GM19351 (cell line): ENCODE measurements at regions not wholly inside any gene's neighbourhood (a gene's known extent, or its start where the extent isn't known, plus 50 kb on each side); places are given as distances from the start of the nearest gene placed in this dataset.
"Not testable (repeated sequence)": the region's sequence is repeated elsewhere in the genome, so short reads cannot be mapped to it uniquely, and the experiment has no call there.

ENCODE experiments used
- ATAC-seq: cut with Tn5 transposase; IDR thresholded peaks from one replicate; pipeline ENCODE4 v1.9.1; 2021; ENCODE audit warnings: mild to moderate bottlenecking, moderate library complexity; ENCODE audit not compliant: unreplicated experiment

DNA sequence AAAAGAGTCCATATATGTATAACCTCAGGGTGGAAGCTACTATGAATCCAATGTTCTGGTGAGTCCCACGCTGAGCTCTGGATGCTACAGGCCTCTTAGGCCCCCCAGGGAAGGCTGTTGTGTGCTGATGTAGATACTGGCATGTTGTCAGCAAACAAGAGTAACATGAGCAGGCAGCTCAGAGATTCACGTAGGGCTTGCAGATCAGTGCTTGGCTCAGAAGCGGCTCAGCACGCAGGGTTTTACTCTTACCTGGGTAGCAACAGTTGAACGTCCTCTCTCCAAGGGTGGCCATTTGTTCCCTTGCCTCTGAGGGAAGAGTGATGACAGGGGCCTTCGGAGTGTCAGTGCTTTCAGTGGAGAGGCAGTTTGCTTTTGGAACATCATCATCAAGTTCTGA lies 93.4 kb downstream of the ZFP64 start:
- ATAC-seq = no peak

DNA sequence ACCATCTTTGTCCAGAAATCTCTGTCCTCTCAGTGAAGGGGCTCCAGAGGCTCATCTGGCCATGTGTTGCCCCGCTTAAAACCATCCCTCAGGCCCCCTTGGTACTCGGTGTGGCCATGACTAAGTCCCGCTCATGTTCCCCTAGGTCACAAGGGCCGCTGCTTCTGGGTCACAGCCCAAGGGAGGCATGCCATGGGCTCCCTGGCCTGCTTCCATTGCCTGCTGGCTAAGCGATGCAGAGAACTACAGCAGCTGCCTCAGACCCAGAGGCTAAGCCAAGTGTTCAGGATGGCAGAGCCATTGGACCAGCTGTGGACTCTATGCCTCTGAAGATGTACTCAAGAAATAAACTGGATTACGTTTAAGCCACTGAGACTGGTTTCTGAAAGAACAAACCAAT lies 95.5 kb downstream of the ZFP64 start:
- ATAC-seq = no peak

DNA sequence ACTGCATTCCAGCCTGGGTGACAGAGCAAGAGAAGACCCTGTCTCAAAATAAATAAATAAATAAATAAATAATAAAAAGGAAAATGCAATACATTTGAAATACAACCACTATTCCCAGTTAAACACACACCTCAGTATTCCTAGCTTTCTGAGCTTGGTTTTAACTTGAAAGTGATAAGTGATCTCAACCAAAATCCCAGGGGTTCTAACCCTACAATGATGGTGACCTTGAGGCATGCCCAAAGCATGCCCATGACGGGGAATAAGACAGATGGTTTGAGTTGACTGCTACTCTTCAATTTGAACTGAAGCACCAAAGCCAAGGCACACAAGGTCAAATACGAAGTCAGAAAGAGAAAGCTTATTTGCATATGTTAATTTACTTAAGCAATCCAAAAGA lies 96.9 kb downstream of the ZFP64 start:
- ATAC-seq = no peak

DNA sequence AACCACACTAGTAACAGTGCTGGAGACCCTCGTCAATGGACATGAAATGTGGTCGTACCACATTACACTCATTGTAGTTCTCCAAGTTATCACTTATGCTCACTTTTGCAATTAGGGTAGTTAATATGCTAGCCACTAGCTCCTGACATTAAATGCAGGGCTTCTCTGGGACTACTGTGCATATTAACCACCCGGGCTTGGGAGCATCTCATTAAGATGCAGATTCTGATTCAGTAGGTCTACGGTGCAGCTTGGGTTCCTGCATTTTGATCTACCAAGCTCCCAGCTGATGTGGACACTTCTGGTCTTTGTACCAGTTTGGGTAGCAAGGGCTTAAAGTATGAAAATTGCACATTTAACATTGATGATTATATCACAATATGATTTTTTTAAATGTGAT lies 98.0 kb downstream of the ZFP64 start:
- no peak for ATAC-seq

DNA sequence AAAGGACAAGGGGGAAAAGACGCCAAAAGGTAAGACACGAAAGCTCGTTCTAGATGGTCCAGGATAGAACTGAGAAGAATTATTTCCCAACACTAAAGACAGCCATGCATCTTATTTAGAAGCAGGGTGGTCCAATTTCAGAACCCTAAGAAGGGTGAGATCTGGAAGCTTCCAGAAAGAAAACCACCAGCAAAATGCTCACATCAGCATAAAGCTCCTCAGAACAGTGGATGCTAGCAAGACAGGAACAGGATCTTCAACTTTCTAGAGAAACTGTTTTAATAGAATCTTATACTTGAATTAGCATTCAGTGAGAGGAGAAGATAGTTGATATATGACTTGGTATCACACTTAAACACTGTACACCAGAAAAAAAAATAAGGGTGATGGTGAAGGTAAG lies 101.5 kb downstream of the ZFP64 start:
- ATAC-seq = no peak

DNA sequence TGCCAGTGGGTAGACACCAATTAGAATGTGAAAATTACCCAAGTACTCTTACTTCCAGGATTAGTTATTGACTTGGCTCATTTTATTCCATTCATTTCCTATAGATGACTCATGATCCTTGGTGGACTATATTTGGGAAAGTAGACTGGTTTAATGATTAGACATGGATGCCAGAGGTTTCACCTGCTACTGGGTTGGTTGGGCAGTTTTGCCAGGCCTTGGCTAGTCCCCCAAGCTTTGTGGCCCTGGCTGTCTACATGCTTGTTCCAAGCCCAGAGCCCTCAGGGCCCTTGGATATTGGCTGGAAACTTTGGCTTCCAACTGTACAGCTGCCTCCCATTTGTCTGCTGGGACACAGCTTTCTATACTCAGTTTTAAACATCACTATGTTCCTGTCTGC lies 104.1 kb downstream of the ZFP64 start:
- ATAC-seq = no peak

DNA sequence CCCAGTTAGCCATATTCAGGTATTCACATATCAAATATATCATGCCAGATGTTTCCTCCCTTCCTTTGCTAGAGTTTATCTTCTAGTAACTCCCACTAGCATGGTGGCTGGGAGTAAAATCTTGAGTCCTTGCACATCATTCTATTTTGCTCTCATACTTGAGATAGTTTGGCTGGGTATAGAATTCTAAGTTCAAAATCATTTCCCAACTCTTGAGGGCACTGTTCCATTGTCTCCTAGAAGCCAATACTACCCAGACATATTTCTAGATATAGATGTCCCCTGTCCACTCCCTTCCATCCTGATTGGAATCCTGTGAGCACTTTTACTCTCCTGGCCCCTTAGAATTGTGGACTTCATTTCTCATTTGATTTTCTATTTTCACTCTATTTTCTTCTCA lies 104.7 kb downstream of the ZFP64 start:
- ATAC-seq = no peak

DNA sequence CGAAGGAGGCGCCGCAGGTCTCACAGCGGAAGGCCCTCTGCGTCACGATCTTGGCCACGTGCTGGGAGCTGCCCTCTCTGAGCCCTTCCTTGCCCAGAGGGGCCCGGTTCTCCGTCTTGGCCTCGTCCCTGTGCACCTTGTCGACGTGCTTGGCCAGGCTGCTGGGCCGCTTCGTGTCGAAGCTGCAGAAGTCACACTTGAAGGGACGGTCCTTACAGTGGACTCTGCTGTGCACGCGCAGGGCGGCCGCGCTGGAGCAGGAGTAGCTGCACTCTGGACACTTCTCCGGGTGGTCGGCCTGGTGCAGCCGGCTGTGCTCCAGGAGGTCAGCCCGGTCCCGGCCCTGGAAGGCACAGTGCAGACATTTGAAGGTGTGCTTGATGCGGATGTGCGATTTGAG lies 106.9 kb downstream of the ZFP64 start:
- no peak for ATAC-seq

DNA sequence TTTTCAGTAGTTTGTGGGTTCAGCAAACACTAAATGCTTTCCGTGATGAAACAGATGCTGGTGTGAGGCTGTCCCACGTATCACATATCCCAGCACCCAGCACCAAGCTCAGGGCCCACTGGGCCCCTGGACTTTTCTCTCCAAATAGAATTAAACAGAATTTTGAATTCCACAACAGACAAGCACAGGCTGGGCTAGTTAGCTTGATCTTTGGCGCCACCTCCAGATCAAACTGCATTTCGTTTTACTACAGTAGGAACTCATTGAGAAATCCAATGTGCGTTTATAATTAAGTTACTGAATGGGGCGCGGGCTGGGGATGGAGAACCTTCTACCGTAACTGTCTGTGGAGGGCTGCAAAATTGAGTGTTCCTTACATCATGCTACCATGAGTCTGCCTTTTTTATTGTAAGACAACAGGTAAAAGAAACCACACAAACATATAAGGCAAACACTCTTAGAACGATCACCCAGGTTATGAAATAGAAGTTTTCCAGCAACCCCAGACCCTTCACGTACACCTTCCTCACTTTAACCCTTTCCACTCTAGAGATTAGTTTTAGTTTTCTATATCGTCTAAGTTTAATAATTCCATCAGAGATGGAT lies 107.8 kb downstream of the ZFP64 start:
- ATAC-seq = no peak

DNA sequence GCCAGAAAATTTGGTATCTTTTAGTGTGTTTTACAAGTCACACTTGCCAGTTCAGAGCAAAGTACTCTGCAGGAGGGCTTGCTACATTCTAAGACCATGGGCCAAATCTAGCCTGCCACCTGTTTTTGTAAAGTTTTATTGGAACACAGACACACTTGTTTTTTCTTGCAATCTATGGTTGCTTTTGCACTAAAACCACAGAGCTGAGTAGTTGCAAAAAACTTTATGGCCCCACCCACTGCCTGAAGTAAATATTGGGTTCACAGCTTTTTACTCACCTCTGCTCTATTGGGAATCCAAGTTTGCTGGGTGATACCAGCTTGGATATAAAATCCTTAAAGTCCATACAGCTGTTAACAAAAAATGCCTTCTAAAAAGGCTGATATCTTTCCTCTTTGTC lies 109.0 kb downstream of the ZFP64 start:
- no peak for ATAC-seq

DNA sequence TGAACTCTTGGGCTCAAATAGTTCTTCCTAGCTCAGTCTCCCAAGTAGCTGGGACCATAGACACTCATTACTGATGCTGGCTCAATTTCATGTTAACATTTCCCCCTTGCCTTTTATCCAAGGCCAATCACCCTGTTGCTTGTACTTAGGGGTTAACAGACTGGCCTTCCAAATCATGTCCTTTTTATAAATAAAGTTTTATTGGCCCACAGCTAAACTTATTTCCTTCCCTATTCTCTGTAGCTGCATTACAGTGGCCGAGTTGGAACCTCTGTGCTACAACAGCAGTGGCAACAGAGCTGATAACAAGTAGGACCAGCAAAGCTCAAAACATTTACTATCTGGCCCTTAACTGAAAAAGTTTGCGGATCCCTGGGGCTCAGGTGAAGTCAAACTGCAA lies 109.8 kb downstream of the ZFP64 start:
- ATAC-seq = no peak

DNA sequence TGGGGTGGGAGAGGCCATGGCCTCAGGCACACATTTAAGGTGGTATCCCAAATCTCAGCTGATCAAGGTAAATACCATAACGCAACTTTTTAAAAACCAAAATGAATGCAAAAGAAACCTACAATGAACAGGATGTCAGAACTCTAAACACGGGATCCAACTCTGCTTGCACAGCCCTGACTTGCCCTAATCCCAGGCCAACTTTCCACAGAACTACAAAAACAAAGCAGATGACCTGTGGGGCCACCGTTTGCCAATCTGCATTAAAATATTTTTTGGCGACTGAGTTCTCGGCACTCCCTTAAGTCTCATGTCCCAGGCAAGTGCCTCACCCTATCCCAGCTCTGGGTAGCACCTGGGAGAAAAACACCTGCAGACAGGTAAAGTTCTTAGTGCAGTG lies 110.5 kb downstream of the ZFP64 start:
- no peak for ATAC-seq

DNA sequence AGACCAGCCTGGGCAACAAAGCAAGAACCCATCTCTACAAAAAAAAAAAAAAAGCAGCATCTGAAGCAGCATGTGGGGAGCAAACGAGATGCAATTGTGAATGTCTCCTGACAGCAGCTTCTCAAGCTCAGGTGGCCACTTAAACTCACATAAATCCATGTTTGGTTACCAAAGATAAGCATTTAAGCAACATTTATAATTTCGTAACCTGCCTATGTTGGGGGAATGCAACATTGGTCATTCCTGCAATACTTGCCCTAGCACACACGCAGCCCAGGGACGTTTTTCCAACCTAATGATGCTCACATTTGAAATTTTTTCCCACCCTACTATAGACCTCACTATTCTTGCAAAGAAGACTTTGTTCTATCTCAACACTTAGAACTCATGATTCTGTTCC lies 113.3 kb downstream of the ZFP64 start:
- no peak for ATAC-seq

DNA sequence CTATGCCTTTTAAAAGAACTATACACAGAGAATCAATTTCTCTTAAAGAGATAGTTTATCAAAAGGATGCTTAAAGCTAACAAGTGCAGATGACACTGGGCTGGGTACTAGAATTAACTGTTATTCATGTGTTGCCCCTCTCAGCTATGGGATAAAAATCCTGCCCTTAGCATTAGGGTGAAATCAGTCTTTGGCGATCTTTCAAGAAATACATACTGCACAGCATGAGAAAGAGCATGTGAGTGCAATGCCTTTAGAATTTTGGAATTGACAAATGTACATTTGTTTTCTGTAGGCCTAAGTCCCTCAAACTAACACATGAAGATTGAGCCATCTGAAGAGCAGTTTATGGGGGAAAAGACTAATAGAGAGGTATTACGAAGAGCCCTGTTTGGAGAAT lies 115.4 kb downstream of the ZFP64 start:
- ATAC-seq = no peak

DNA sequence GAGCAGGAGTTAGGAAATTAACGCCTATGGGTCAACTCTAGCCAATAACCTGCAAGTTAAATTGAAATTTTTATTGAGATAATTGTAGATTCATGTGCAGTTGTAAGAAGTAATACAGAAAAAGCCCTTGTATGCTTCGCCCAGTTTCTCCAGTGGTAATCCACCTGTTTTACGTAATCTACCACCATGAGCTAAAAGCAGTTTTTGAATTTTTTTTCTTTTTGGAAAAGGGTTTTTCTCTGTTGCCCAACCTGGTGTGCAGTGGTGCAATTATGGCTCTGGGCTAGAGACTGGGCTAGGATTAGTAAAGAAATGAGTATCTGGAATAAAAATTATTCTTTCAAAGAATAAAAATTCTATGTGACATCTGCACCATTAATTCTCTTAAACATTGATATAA lies 116.2 kb downstream of the ZFP64 start:
- no peak for ATAC-seq

DNA sequence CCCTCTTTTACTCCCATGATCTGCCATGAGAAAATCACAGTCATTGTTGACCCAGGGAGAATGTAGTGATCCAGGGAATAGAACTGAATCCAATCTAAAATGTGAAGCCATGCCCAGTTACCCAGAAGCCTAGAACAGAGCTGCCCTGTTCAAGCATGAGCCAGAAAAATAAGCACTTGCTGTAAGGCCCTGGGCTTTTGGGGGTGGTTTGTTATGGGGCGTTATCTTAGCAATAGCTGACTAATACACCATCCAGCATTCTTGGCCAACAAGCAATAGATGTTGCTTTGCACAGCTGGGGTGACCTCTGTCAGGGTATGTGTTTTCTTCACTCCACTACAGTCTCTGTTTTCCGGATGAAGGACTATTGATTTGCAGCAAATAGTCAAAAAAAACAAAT lies 120.4 kb downstream of the ZFP64 start:
- ATAC-seq = no peak

DNA sequence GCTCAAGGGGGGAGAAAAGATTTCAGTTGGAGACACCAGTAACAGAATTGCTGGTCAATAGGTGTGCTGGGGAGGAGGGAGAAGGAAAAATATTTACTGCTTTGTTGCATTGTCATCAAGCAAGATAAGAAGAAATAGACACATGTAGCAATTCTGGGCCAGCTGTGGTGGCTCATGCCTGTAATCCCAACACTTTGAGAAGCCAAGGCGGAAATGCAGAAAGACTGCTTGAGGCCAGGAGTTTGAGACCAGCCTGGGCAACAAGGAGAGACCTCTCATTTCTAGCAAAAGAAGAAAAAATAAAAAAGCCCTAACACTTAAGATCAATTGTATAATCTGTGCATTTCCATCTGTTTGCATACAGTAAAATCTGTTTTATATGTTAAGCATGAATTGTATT lies 126.6 kb downstream of the ZFP64 start:
- no peak for ATAC-seq

DNA sequence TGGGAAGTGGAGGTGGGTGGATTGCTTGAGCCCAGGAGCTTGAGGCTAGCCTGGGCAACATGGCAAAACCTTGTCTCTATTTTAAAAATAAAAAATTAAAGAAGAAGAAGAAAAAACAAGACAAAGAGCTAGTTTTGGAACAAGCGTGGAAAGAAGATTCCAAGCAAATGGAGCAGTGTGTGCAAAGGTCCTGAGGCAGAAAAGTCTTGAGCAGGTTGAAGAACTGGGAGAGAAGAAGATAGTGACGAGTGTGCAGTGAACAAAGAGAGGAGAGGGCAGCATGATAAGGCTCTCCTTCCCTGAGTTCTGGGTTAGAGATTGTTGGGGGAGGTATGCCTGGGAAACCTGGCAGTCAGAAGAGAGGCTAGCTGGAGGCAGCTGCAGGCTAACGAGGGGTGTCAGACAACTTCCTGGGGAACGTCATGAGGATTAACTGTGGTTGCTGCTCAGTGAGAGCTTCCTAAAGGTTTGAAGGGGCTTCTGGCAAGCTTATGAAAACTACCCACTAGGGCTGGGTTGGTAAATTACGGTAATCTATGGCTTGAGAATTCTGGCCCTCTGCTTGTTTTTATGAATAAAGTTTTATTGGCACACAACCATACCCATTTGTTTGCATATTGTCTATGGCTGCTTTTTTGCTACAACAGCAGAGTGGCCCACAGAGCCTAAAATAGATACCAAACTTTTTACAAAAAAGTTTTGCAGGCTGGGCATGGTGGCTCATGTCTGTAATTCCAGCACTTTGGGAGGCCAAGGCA lies 128.9 kb downstream of the ZFP64 start:
- ATAC-seq = no peak

DNA sequence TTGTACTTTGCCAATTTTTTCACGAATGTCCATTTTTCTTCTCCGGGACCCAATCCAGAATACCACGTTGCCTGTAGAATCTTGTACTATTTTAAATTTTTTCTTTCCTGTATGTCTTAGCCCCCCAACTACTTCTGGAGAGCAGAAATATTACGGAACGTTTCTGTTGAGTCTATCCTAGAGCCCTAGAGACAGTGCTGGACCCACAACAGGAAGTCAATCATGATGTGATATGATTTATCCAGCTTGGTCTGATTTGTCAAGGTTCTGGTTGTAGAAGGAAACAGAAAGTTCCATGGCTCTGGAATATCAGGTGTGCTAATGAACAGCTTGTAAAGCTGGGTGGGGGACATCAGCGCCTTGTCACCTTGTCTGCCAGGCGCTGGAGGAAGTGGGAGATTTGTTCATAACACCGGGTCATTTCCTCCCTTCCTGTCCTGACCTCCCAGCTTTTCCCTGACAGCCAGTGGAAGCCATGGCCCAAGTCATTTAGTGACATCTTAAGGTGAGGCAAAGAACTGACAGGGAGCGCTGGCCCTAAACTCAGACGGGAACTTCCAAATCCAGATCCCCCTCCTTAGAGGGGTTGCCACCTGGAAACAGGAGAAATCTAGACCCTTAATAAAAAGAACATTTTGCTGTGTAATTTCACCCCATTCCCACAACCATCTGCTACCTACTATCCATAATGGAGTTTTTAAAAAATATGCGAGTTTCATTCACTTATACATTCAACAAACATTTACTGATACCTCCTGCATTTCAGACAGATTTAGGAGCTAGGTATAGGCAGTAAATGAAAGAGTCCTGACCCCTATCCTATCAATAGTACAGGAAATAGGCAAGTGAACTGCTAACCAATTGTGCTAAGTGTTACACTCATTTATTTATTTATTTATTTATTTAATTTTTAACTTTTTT lies 130.5 kb downstream of the ZFP64 start:
- no peak for ATAC-seq

DNA sequence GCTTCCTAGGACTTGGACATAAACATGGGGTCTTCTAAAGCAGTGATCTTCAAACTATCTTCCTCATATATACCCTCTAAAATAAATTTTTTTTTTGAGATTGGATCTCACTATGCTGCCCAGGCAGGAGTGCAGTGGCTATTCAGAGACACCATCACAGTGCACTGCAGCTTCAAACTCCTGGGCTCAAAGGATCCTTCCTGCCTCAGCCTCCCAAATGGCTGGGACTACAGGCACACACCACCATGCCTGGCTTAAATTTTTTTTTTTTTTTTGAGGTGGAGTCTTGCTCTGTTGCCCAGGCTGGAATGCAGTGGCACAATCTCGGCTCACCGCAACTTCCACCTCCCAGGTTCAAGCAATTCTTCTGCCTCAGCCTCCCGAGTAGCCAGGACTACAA lies 134.4 kb downstream of the ZFP64 start:
- not testable (repeated sequence) for ATAC-seq

DNA sequence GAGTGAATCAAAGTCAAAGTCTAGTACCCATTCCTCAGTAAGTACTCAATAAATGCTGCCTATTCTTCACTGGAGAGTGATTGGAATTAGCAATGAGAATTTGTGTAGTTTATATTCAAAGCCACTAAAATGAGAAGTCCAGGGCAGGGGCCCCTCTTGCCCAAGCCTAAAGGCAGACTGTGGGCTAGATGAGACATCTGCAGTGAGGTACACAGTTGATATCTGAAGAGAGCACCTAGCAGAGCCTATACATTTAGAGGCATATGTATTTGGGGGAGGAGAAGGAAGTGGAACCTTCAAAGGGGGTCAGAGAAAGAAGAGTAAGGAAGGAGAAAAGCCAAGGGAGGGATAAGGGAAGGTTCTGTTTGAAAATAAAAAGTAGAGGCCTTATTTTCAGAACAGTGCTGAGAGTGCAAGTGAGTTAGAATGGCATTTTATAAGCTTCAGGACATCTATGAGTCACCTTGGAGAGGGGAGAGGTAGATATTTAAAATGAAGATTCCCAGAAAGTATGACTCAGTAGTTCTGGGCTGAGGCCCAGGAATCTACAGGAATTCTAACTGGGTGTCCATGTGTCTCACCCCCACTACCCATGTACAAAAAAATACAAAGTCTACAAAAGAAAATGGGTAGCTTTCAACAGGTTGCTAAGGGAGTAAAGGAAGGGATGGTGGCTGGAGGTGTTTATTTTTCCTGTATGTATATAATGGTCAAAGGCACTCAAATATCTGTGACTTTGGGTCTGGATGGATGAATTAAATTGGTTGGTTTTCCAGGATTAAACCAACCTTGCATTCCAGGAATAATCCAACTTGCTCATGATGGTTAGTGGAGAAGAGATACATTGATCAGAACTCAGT lies 135.1 kb downstream of the ZFP64 start:
- no peak for ATAC-seq
